Astrocyte of the cerebellum (primary cell): ENCODE measurements at regions not wholly inside any gene's neighbourhood (a gene's known extent, or its start where the extent isn't known, plus 50 kb on each side); places are given as distances from the start of the nearest gene placed in this dataset.

Experiments
- DNase-seq: peaks from one replicate; pipeline ENCODE4 v3.0.0-alpha.2; 2011; ENCODE audit warnings: low read depth
- H3K4me3 ChIP-seq: 2 replicates; pipeline ENCODE4 v1.5.1; 2011; ENCODE audit warnings: mild to moderate bottlenecking, low read depth, low read length, moderate library complexity
- in situ Hi-C: cut with HindIII; loops from 2 replicates; pipeline ENCODE4 v1.10.0; 2017; ENCODE audit warnings: low sequenced_read_pairs
- TF ChIP-seq, protein P1 (sequence below): IDR thresholded peaks from 2 replicates; pipeline ENCODE4 v1.5.1; 2012; ENCODE audit warnings: low read length, low read depth, moderate library complexity, mild to moderate bottlenecking; ENCODE audit errors: missing control alignments

- DNase-seq = no peak
- in situ Hi-C loops = loop anchor here (10.0 kb wide), 1 partner anchor 79 kb away; no protein-coding TSS in a partner anchor
- TF ChIP-seq, protein P1, sequence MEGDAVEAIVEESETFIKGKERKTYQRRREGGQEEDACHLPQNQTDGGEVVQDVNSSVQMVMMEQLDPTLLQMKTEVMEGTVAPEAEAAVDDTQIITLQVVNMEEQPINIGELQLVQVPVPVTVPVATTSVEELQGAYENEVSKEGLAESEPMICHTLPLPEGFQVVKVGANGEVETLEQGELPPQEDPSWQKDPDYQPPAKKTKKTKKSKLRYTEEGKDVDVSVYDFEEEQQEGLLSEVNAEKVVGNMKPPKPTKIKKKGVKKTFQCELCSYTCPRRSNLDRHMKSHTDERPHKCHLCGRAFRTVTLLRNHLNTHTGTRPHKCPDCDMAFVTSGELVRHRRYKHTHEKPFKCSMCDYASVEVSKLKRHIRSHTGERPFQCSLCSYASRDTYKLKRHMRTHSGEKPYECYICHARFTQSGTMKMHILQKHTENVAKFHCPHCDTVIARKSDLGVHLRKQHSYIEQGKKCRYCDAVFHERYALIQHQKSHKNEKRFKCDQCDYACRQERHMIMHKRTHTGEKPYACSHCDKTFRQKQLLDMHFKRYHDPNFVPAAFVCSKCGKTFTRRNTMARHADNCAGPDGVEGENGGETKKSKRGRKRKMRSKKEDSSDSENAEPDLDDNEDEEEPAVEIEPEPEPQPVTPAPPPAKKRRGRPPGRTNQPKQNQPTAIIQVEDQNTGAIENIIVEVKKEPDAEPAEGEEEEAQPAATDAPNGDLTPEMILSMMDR = no peak
Observed at GRCh38 chr2:7956126-7956689, 725.6 kb upstream of the ID2 start.

DNA sequence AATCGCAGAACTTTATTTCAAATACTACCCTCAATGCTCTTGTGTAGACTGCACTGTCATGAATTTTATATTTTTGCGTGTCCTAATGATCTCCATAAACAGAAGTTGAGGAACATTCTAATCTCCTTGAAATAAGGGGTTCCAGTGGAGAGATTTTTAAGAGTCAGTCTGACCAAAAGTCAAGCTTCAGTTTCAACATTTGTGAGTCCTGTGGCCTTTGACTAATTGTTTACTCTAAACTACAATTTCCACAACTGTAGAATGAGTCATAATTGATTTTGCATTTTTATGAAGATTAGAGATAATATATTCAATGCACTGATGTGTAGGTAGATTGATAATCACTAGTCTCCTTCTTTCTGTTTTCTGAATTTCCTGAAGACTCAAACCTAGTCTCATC is 720.3 kb upstream of the ID2 start:
- TF ChIP-seq, protein P1 = no peak
- in situ Hi-C loops = no loop called here
- no peak for DNase-seq
- H3K4me3 ChIP-seq = no peak overlapping the region

More at GRCh38 chr2:7956126-7956689, 725.6 kb upstream of the ID2 start:
- H3K4me3 ChIP-seq = no peak overlapping the region

DNA sequence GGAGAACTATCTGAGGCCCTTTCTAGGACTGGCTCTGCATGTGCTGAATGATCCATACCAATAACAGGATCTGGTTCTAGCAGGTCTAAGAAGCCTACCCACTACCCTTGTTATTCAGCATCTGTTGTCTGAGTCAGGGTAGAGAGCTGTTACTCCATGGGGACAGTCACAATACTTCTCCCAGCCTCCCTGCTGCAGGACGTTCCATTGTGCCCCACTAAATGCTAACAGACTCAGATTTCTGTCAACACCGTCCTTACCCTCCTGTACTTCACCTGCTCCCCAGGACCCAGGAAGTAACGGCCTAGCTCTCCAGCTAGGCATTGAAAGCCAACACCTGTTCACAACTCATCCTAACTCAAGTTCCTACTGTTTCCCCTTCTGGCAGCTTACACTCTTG is 719.7 kb upstream of the ID2 start:
- in situ Hi-C loops = no loop called here
- TF ChIP-seq, protein P1 = no peak

GRCh38 chr2:7963787-7964186 is 718.1 kb upstream of the ID2 start:
- H3K4me3 ChIP-seq = no peak overlapping the region
- in situ Hi-C loops = no loop called here
- TF ChIP-seq, protein P1 = no peak
- DNase-seq = no peak

More for the DNA sequence above, 719.7 kb upstream of the ID2 start:
- DNase-seq = no peak
- H3K4me3 ChIP-seq = no peak overlapping the region

GRCh38 chr2:7966032-7966431 is 715.8 kb upstream of the ID2 start:
- TF ChIP-seq, protein P1 = no peak
- DNase-seq = no peak
- in situ Hi-C loops = no loop called here
- no peak overlapping the region for H3K4me3 ChIP-seq

- DNase-seq = no peak
- in situ Hi-C loops = no loop called here
- TF ChIP-seq, protein P1 = no peak
- no peak overlapping the region for H3K4me3 ChIP-seq
Observed at GRCh38 chr2:7967707-7968405, 714.0 kb upstream of the ID2 start.
